K562 (cell line): ENCODE measurements at regions not wholly inside any gene's neighbourhood (a gene's known extent, or its start where the extent isn't known, plus 50 kb on each side); places are given as distances from the start of the nearest gene placed in this dataset.

Experiments used
- ATAC-seq: fragments of 200-7000 bp; cut with Tn5 transposase; 3 replicates; pipeline ENCODE4 v1.9.1; 2020; ENCODE audit warnings: moderate library complexity
- BruUV-seq: library from RNA; stranded (reverse); fragments of 400-500 nt; replicated peaks from 2 replicates; lab custom pipeline; 2021; lab: Mats Ljungman, UMichigan
- CTCF ChIA-PET: fragments of 300-600 bp; formaldehyde crosslinking; extraction: SDS; loops from one replicate; lab custom pipeline; 2021; ENCODE audit warnings: low intra/inter-chr PET ratio; lab: Yijun Ruan, JAX
- POLR2A ChIA-PET: fragments of 300-600, 350-650 bp; sonication (Branson Sonifier 250); formaldehyde crosslinking; extraction: SDS; loops from one replicate; lab custom pipeline; 2021; ENCODE audit warnings: antibody characterized with exemption, inconsistent platforms; lab: Yijun Ruan, JAX
- DNase-seq, 4 experiments: peaks; one replicate each; pipeline versions ENCODE4 v3.0.0 to v3.0.0-alpha.2; 2011 to 2018; ENCODE audit warnings: low spot score in 3 of 4, mixed read lengths in 3 of 4; ENCODE audit errors: extremely low read depth in 1 of 4
- FAIRE-seq: peaks from 2 replicates; lab custom pipeline; 2011; peaks lifted over from hg19 to GRCh38; lab: Jason Lieb, UNC
- H2AFZ ChIP-seq: 2 replicates; pipeline ENCODE4 v1.6.0; 2011; ENCODE audit warnings: low read depth, low read length, control low read depth, inconsistent platforms
- H3K27ac ChIP-seq: fragments of 200-600 bp; 3 replicates; pipeline ENCODE4 v1.8.0; 2011; ENCODE audit warnings: low read depth, mild to moderate bottlenecking, control low read depth, inconsistent platforms, low read length, moderate library complexity, mixed read lengths; ENCODE audit errors: extremely low read depth
- H3K27me3 ChIP-seq, 2 experiments: fragments of 300-600 bp in 1 of 2; 2 replicates in 1 of 2; 3 replicates in 1 of 2; pipeline versions ENCODE4 v1.6.0 to v1.8.0; 2011; ENCODE audit warnings: inconsistent platforms in 2 of 2, low read length in 2 of 2, mild to moderate bottlenecking in 1 of 2, mixed read lengths in 1 of 2, moderate library complexity in 1 of 2; ENCODE audit not compliant: control insufficient read depth in 2 of 2, insufficient read depth in 2 of 2
- H3K36me3 ChIP-seq: fragments of 300-600 bp; 3 replicates; pipeline ENCODE4 v1.8.0; 2011; ENCODE audit warnings: mild to moderate bottlenecking, low read length, inconsistent platforms; ENCODE audit not compliant: control insufficient read depth, insufficient read depth
- H3K4me1 ChIP-seq, 2 experiments: fragments of 200-600 bp in 1 of 2; replicated peaks in 1 of 2; 2 replicates in 1 of 2; 3 replicates in 1 of 2; pipeline versions ENCODE4 v1.5.1 to v1.8.0; 2011; ENCODE audit warnings: inconsistent platforms in 2 of 2, low read length in 2 of 2, mild to moderate bottlenecking in 1 of 2, mixed read lengths in 1 of 2, moderate library complexity in 1 of 2; ENCODE audit not compliant: control insufficient read depth in 2 of 2, insufficient read depth in 2 of 2
- H3K4me2 ChIP-seq: 2 replicates; pipeline ENCODE4 v1.6.1; 2011; ENCODE audit warnings: low read length, control low read depth, inconsistent platforms, mixed read lengths; ENCODE audit not compliant: insufficient read depth
- H3K4me3 ChIP-seq: fragments of 200-600 bp; sonication (generic), shearing (Covaris generic); 2 replicates; pipeline ENCODE4 v1.5.1; 2016; ENCODE audit warnings: control low read depth, inconsistent platforms
- H3K79me2 ChIP-seq: fragments of 200-600 bp; 3 replicates; pipeline ENCODE4 v1.8.0; 2011; ENCODE audit warnings: low read length, inconsistent platforms; ENCODE audit not compliant: control insufficient read depth, insufficient read depth
- H3K9ac ChIP-seq, 2 experiments: 2 replicates each; pipeline versions ENCODE4 v1.6.0 to v1.6.1; 2011; ENCODE audit warnings: low read depth in 2 of 2, low read length in 2 of 2, control low read depth in 1 of 2, inconsistent platforms in 1 of 2, mild to moderate bottlenecking in 1 of 2, mixed read lengths in 1 of 2; ENCODE audit not compliant: insufficient read depth in 1 of 2
- H3K9me1 ChIP-seq: one replicate; pipeline ENCODE4 v1.6.0; 2011; ENCODE audit warnings: inconsistent platforms, mild to moderate bottlenecking, low read length, moderate library complexity; ENCODE audit not compliant: control insufficient read depth, insufficient read depth
- H3K9me3 ChIP-seq: replicated peaks from 2 replicates; pipeline ENCODE4 v1.5.1; 2011; ENCODE audit warnings: low read depth, low read length, inconsistent platforms; ENCODE audit not compliant: control insufficient read depth, insufficient read depth
- H4K20me1 ChIP-seq: replicated peaks from 2 replicates; pipeline ENCODE4 v1.6.1; 2011; ENCODE audit warnings: low read length, inconsistent platforms, mixed read lengths; ENCODE audit not compliant: control insufficient read depth, insufficient read depth
- KLF10 ChIP-seq: fragments of 250-450 bp; sonication (Bioruptor Pico); IDR thresholded peaks from 2 replicates; pipeline ENCODE4 v1.6.1; 2021; ENCODE audit warnings: matching md5 sums
- OTX1 ChIP-seq: fragments of 450-650 bp; formaldehyde crosslinking; IDR thresholded peaks from 2 replicates; pipeline ENCODE4 v1.4.0; 2022; ENCODE audit warnings: mild to moderate bottlenecking
- PHTF2 ChIP-seq: fragments of 250-450 bp; sonication (Bioruptor Pico); IDR thresholded peaks from 2 replicates; pipeline ENCODE4 v1.5.0; 2021; ENCODE audit warnings: mild to moderate bottlenecking
- POLR2A ChIP-seq: fragments of 450-650 bp; conservative IDR thresholded peaks from 2 replicates; pipeline ENCODE4 v1.6.1; 2016
- ZKSCAN1 ChIP-seq: fragments of 150-350 bp; IDR thresholded peaks from 2 replicates; pipeline ENCODE4 v1.6.1; 2016; ENCODE audit warnings: low read depth, low read length
- WGBS: fragments of 100-300 bp; shearing (Covaris generic); methylation state at CpG from one replicate; pipeline ENCODE4 v1.1.6; 2016; ENCODE audit warnings: low coverage, mixed read lengths; ENCODE audit not compliant: insufficient coverage; ENCODE audit errors: missing lambda C conversion rate; 5-methylcytosine and 5-hydroxymethylcytosine counted together
- in situ Hi-C: fragments of 300-500 bp; cut with MboI; formaldehyde crosslinking; loops from 4 replicates; pipeline ENCODE4 v1.15.0; 2018; ENCODE audit warnings: inconsistent platforms, mixed read lengths
- intact Hi-C: fragments of 100-400 bp; cut with micrococcal nuclease; formaldehyde crosslinking; loops from 2 replicates; pipeline ENCODE4 v1.14.2; 2022
- TF ChIP-seq, protein P1 (sequence below): fragments of 250-450 bp; sonication (Bioruptor Pico); IDR thresholded peaks from 2 replicates; pipeline ENCODE4 v1.5.0; 2020; ENCODE audit warnings: mild to moderate bottlenecking, borderline replicate concordance
- TF ChIP-seq, protein P2 (sequence below): fragments of 450-650 bp; IDR thresholded peaks from 2 replicates; pipeline ENCODE4 v1.6.1; 2016; ENCODE audit warnings: low read depth
- TF ChIP-seq, protein P3 (sequence below): sonication (generic); formaldehyde crosslinking; IDR thresholded peaks from 2 replicates; pipeline ENCODE4 v1.8.0; 2022; ENCODE audit warnings: missing genetic modification reagents, mild to moderate bottlenecking, borderline replicate concordance

GRCh38 chr5:125416055-125416454, 669.6 kb upstream of the ZNF608 start (continued):
- TF ChIP-seq, protein P1, sequence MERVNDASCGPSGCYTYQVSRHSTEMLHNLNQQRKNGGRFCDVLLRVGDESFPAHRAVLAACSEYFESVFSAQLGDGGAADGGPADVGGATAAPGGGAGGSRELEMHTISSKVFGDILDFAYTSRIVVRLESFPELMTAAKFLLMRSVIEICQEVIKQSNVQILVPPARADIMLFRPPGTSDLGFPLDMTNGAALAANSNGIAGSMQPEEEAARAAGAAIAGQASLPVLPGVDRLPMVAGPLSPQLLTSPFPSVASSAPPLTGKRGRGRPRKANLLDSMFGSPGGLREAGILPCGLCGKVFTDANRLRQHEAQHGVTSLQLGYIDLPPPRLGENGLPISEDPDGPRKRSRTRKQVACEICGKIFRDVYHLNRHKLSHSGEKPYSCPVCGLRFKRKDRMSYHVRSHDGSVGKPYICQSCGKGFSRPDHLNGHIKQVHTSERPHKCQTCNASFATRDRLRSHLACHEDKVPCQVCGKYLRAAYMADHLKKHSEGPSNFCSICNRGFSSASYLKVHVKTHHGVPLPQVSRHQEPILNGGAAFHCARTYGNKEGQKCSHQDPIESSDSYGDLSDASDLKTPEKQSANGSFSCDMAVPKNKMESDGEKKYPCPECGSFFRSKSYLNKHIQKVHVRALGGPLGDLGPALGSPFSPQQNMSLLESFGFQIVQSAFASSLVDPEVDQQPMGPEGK, result no peak
- TF ChIP-seq OTX1 (CRISPR knock-in tag), result no peak

DNA sequence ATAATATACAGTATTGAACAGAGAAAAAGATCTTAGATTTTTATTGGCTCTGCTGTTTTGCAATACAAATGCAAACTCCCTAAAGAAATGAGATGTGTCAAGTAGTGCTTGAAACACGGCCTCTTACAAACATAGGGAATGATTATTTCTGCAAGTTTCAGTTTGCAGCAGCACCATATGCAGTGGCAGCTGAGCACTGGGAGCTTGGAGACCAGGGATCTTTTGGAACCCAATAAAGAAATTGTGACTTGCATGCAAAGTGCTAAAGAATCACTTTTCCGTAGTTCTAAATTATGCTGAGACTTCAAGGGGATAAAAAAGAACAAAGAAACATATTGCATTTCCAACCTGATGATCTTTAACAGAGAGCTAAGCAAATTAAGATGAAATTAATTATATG, 674.6 kb upstream of the ZNF608 start:
- no peaks in the 10 kb centered on the region for H3K36me3 ChIP-seq
- FAIRE-seq (no peak), DNase-seq (no peak), ATAC-seq (no peak)
- intact Hi-C loops (no loop called here), in situ Hi-C loops (no loop called here)
- H3K4me3 ChIP-seq, result no peak overlapping the region
- BruUV-seq, result no TSS peak
- WGBS, result 0% methylated on average over 2 of the region's 2 CpGs
- no peaks in the 10 kb centered on the region for H3K27me3 ChIP-seq
- H3K9ac ChIP-seq, result no peak overlapping the region
- H3K9me3 ChIP-seq, result no peaks in the 10 kb centered on the region
- no peaks in the 10 kb centered on the region for H4K20me1 ChIP-seq
- no peak overlapping the region for H3K4me2 ChIP-seq
- no peaks in the 10 kb centered on the region for H3K9me1 ChIP-seq
- H3K4me1 ChIP-seq, result no peaks in the 10 kb centered on the region
- H3K79me2 ChIP-seq, result no peaks in the 10 kb centered on the region
- H3K27ac ChIP-seq, result no peak overlapping the region
- ChIA-PET CTCF (no interaction called here), POLR2A (no interaction called here)
- H2AFZ ChIP-seq, result no peak overlapping the region
- TF ChIP-seq, protein P2, sequence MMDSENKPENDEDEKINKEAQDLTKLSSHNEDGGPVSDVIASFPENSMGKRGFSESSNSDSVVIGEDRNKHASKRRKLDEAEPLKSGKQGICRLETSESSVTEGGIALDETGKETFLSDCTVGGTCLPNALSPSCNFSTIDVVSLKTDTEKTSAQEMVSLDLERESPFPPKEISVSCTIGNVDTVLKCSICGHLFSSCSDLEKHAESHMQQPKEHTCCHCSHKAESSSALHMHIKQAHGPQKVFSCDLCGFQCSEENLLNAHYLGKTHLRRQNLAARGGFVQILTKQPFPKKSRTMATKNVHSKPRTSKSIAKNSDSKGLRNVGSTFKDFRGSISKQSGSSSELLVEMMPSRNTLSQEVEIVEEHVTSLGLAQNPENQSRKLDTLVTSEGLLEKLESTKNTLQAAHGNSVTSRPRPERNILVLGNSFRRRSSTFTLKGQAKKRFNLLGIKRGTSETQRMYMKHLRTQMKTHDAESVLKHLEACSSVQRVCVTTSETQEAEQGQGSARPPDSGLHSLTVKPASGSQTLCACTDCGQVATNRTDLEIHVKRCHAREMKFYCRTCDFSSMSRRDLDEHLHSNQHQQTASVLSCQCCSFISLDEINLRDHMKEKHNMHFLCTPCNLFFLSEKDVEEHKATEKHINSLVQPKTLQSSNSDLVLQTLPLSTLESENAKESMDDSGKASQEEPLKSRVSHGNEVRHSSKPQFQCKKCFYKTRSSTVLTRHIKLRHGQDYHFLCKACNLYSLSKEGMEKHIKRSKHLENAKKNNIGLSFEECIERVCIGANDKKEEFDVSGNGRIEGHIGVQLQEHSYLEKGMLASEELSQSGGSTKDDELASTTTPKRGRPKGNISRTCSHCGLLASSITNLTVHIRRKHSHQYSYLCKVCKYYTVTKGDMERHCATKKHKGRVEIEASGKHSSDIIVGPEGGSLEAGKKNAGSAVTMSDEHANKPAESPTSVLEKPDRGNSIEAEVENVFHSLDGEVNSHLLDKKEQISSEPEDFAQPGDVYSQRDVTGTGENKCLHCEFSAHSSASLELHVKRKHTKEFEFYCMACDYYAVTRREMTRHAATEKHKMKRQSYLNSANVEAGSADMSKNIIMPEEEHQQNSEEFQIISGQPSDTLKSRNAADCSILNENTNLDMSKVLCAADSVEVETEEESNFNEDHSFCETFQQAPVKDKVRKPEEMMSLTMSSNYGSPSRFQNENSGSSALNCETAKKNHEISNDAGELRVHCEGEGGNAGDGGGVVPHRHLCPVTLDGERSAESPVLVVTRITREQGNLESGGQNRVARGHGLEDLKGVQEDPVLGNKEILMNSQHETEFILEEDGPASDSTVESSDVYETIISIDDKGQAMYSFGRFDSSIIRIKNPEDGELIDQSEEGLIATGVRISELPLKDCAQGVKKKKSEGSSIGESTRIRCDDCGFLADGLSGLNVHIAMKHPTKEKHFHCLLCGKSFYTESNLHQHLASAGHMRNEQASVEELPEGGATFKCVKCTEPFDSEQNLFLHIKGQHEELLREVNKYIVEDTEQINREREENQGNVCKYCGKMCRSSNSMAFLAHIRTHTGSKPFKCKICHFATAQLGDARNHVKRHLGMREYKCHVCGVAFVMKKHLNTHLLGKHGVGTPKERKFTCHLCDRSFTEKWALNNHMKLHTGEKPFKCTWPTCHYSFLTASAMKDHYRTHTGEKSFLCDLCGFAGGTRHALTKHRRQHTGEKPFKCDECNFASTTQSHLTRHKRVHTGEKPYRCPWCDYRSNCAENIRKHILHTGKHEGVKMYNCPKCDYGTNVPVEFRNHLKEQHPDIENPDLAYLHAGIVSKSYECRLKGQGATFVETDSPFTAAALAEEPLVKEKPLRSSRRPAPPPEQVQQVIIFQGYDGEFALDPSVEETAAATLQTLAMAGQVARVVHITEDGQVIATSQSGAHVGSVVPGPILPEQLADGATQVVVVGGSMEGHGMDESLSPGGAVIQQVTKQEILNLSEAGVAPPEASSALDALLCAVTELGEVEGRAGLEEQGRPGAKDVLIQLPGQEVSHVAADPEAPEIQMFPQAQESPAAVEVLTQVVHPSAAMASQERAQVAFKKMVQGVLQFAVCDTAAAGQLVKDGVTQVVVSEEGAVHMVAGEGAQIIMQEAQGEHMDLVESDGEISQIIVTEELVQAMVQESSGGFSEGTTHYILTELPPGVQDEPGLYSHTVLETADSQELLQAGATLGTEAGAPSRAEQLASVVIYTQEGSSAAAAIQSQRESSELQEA, result no peak
- no peak for TF ChIP-seq PHTF2 (CRISPR knock-in tag)
- no peak for TF ChIP-seq KLF10 (CRISPR knock-in tag)
- TF ChIP-seq ZKSCAN1, result no peak
- TF ChIP-seq POLR2A, result no peak
- TF ChIP-seq, protein P3, sequence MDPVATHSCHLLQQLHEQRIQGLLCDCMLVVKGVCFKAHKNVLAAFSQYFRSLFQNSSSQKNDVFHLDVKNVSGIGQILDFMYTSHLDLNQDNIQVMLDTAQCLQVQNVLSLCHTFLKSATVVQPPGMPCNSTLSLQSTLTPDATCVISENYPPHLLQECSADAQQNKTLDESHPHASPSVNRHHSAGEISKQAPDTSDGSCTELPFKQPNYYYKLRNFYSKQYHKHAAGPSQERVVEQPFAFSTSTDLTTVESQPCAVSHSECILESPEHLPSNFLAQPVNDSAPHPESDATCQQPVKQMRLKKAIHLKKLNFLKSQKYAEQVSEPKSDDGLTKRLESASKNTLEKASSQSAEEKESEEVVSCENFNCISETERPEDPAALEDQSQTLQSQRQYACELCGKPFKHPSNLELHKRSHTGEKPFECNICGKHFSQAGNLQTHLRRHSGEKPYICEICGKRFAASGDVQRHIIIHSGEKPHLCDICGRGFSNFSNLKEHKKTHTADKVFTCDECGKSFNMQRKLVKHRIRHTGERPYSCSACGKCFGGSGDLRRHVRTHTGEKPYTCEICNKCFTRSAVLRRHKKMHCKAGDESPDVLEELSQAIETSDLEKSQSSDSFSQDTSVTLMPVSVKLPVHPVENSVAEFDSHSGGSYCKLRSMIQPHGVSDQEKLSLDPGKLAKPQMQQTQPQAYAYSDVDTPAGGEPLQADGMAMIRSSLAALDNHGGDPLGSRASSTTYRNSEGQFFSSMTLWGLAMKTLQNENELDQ (CRISPR knock-in tag), result no peak
